Right lobe of liver (tissue), 6 donors: ENCODE measurements at regions not wholly inside any gene's neighbourhood (a gene's known extent, or its start where the extent isn't known, plus 50 kb on each side); places are given as distances from the start of the nearest gene placed in this dataset.
"Not testable (repeated sequence)": the region's sequence is repeated elsewhere in the genome, so short reads cannot be mapped to it uniquely, and the experiment has no call there.

Experiments used
- ATAC-seq, 4 donors: fragments of 200-7000 bp; cut with Tn5 transposase; one replicate each; pipeline ENCODE4 v1.9.1; 2020; ENCODE audit warnings: mild to moderate bottlenecking in 4 of 4, moderate library complexity in 4 of 4
- DNase-seq, 3 donors: peaks; one replicate each; pipeline ENCODE4 v3.0.0-alpha.2; 2020
- H3K27ac ChIP-seq, 3 donors: fragments of 200-600 bp; one replicate each; pipeline ENCODE4 v1.8.0; 2022
- H3K27me3 ChIP-seq, 2 donors: fragments of 200-600 bp; one replicate each; pipeline ENCODE4 v1.8.0; 2022
- H3K36me3 ChIP-seq, 4 donors: fragments of 200-600 bp; sonication (generic) in 1 of 4; one replicate each; pipeline versions ENCODE4 v1.5.1 to v1.8.0; 2017 to 2022; ENCODE audit warnings: control low read depth in 1 of 4
- H3K4me1 ChIP-seq, 4 donors: fragments of 200-600 bp; sonication (generic) in 1 of 4; one replicate each; pipeline versions ENCODE4 v1.5.1 to v1.8.0; 2017 to 2022; ENCODE audit warnings: control low read depth in 1 of 4
- H3K4me3 ChIP-seq, 3 donors: fragments of 200-600 bp; one replicate each; pipeline ENCODE4 v1.8.0; 2022
- H3K9me3 ChIP-seq, 4 donors: fragments of 200-600 bp; sonication (generic) in 1 of 4; one replicate each; pipeline versions ENCODE4 v1.5.1 to v1.8.0; 2017 to 2022; ENCODE audit warnings: control low read depth in 1 of 4
- CTCF ChIP-seq, 4 donors: fragments of 200-600 bp in 3 of 4; fragments of 450-650 bp in 1 of 4; IDR thresholded peaks; one replicate each; pipeline versions ENCODE4 v1.5.1 to v1.8.0; 2016 to 2022; ENCODE audit warnings: antibody characterized with exemption in 4 of 4, mild to moderate bottlenecking in 2 of 4
- POLR2A ChIP-seq: fragments of 450-650 bp; IDR thresholded peaks from one replicate; pipeline ENCODE4 v1.6.1; 2017; ENCODE audit warnings: antibody characterized with exemption, mild to moderate bottlenecking
- WGBS: methylation state at CpG from one replicate; pipeline ENCODE4 v1.1.6; 2018; ENCODE audit warnings: low coverage, low lambda C conversion rate; ENCODE audit not compliant: insufficient coverage; ENCODE audit errors: missing lambda C conversion rate; 5-methylcytosine and 5-hydroxymethylcytosine counted together
- intact Hi-C, 2 donors: fragments of 100-400 bp; cut with DNase I; formaldehyde crosslinking; loops; one replicate each; pipeline versions ENCODE4 v1.11.2 to v1.14.1; 2022
- donor health status: DM: no; HTN: yes; CAD: no.
- donor health status: DM: no; HTN: no; CAD: no.
- donor health status: DM: no; HTN: no; CAD: no.
- donor health status: DM: no; HTN: yes; CAD: no.
- donor health status: DM: no; HTN: yes; CAD: no.

- DNase-seq (no peak), ATAC-seq (no peak)
- Histone ChIP-seq H3K4me3 (no peak overlapping the region), H3K27ac (no peak overlapping the region), H3K4me1 (no peaks in the 10 kb centered on the region), H3K27me3 (no peaks in the 10 kb centered on the region), H3K9me3 (no peaks in the 10 kb centered on the region), H3K36me3 (no peaks in the 10 kb centered on the region)
- 40% methylated on average over 2 of the region's 5 CpGs for whole genome bisulfite sequencing
- intact Hi-C loops: no loop called here
- TF ChIP-seq POLR2A: no peak
- no peak for TF ChIP-seq CTCF (IDR thresholded peaks at IDR 0.05)
Measured at GRCh38 chr13:44690376-44690775, 114.2 kb upstream of the TSC22D1 start.

GRCh38 chr13:44688652-44689051, 112.5 kb upstream of the TSC22D1 start:
- ATAC-seq: no peak
- no peaks in the 10 kb centered on the region for H3K27me3 ChIP-seq
- no peak overlapping the region for H3K4me3 ChIP-seq
- H3K9me3 ChIP-seq: no peaks in the 10 kb centered on the region
- H3K36me3 ChIP-seq: no peaks in the 10 kb centered on the region
- intact Hi-C loops: no loop called here
- H3K4me1 ChIP-seq: no peaks in the 10 kb centered on the region
- no peak for TF ChIP-seq CTCF (IDR thresholded peaks at IDR 0.05)
- no peak for DNase-seq
- H3K27ac ChIP-seq: no peak overlapping the region

- no peaks in the 10 kb centered on the region for H3K9me3 ChIP-seq
- intact Hi-C loops: no loop called here
- no peaks in the 10 kb centered on the region for H3K27me3 ChIP-seq
- no peak for TF ChIP-seq CTCF (IDR thresholded peaks at IDR 0.05)
- no peak for TF ChIP-seq POLR2A
- H3K27ac ChIP-seq: no peak overlapping the region
- DNase-seq: no peak
- H3K4me3 ChIP-seq: no peak overlapping the region
- ATAC-seq: no peak
- 83% methylated on average over 4 of the region's 4 CpGs for WGBS
- H3K4me1 ChIP-seq: no peaks in the 10 kb centered on the region
- no peaks in the 10 kb centered on the region for H3K36me3 ChIP-seq
Measured at GRCh38 chr13:44686531-44686934, 110.4 kb upstream of the TSC22D1 start.

GRCh38 chr13:44685641-44686040, 109.5 kb upstream of the TSC22D1 start:
- ATAC-seq (no peak), DNase-seq (no peak)
- Histone ChIP-seq H3K4me3 (no peak overlapping the region), H3K9me3 (no peaks in the 10 kb centered on the region), H3K27ac (no peak overlapping the region), H3K36me3 (no peaks in the 10 kb centered on the region), H3K4me1 (no peaks in the 10 kb centered on the region), H3K27me3 (no peaks in the 10 kb centered on the region)
- no peak for TF ChIP-seq POLR2A
- TF ChIP-seq CTCF (IDR thresholded peaks at IDR 0.05): no peak
- intact Hi-C loops: no loop called here
- 17% methylated on average over 3 of the region's 3 CpGs for WGBS

- H3K4me3 ChIP-seq, H3K27ac ChIP-seq, H3K9me3 ChIP-seq, ATAC-seq, H3K27me3 ChIP-seq, DNase-seq, intact Hi-C loops, H3K36me3 ChIP-seq, H3K4me1 ChIP-seq: not testable (repeated sequence)
- WGBS: no CpG with 5 or more reads among the region's 35 CpGs
Measured at GRCh38 chr13:44682416-44682815, 106.3 kb upstream of the TSC22D1 start.
